Immature natural killer cell (primary cell): ENCODE measurements at regions not wholly inside any gene's neighbourhood (a gene's known extent, or its start where the extent isn't known, plus 50 kb on each side); places are given as distances from the start of the nearest gene placed in this dataset.

ENCODE experiments used
- DNase-seq, 3 donors: peaks; one replicate each; pipeline ENCODE4 v3.0.0; 2022; ENCODE audit warnings: mixed read lengths in 1 of 3
- H3K27ac Mint-ChIP-seq, 6 donors: one replicate each; pipeline ENCODE4 v1.8.0; 2020; ENCODE audit warnings: mixed read lengths in 6 of 6, mild to moderate bottlenecking in 5 of 6, inconsistent platforms in 4 of 6, moderate library complexity in 3 of 6
- H3K27me3 Mint-ChIP-seq, 3 donors: one replicate each; pipeline ENCODE4 v1.8.0; 2020 to 2021; ENCODE audit warnings: low read depth in 3 of 3, mild to moderate bottlenecking in 3 of 3, mixed read lengths in 3 of 3, moderate library complexity in 3 of 3, inconsistent platforms in 1 of 3
- H3K36me3 Mint-ChIP-seq, 3 donors: one replicate each; pipeline ENCODE4 v1.8.0; 2020; ENCODE audit warnings: mixed read lengths in 3 of 3, inconsistent platforms in 2 of 3, mild to moderate bottlenecking in 2 of 3
- H3K4me1 Mint-ChIP-seq, 2 donors: one replicate each; pipeline ENCODE4 v1.8.0; 2020; ENCODE audit warnings: inconsistent platforms in 2 of 2, mild to moderate bottlenecking in 2 of 2, mixed read lengths in 2 of 2, moderate library complexity in 1 of 2
- H3K4me3 Mint-ChIP-seq, 5 donors: one replicate each; pipeline ENCODE4 v1.8.0; 2020; ENCODE audit warnings: mild to moderate bottlenecking in 5 of 5, mixed read lengths in 5 of 5, inconsistent platforms in 3 of 5, moderate library complexity in 3 of 5
- H3K9me3 Mint-ChIP-seq, 6 donors: one replicate each; pipeline ENCODE4 v1.8.0; 2020; ENCODE audit warnings: mild to moderate bottlenecking in 6 of 6, mixed read lengths in 6 of 6, inconsistent platforms in 4 of 6, moderate library complexity in 3 of 6

GRCh38 chr16:13797718-13798117 is 122.2 kb upstream of the ERCC4 start:
- no peak overlapping the region for H3K27ac Mint-ChIP-seq
- H3K4me3 Mint-ChIP-seq: no peak overlapping the region

DNA sequence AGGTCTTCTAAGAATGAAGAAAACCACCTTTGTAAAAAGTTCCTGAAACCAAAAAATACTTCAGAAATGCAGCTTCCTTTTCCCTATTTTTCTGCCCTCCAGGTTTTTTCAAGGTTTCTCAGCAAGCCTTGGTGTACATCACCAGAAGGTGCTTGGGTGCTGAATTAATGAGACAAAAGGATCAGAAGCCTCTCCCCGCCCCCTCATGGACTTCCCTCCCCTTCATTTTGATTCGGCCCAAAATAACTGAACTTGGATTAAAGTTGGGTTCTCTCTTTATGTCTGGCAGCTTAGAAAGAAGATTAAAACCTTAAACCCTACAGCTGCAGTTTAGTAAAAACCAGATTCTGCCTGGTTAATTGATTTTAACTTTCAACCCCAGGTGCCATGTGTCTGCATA is 121.7 kb upstream of the ERCC4 start:
- no peaks in the 10 kb centered on the region for H3K36me3 Mint-ChIP-seq
- H3K27ac Mint-ChIP-seq: no peak overlapping the region
- peaks cover 1 to 4% (median 4%) of the 10 kb centered on the region in 3 donors for H3K27me3 Mint-ChIP-seq
- peaks cover 0 to 1% (median 0%) of the 10 kb centered on the region in 6 donors for H3K9me3 Mint-ChIP-seq
- no peaks in the 10 kb centered on the region for H3K4me1 Mint-ChIP-seq
- no peak overlapping the region for H3K4me3 Mint-ChIP-seq
- DNase-seq: no peak

More at GRCh38 chr16:13797718-13798117, 122.2 kb upstream of the ERCC4 start:
- Mint-ChIP-seq H3K27me3 (peaks cover 1 to 4% (median 4%) of the 10 kb centered on the region in 3 donors), H3K9me3 (peaks cover 0 to 1% (median 0%) of the 10 kb centered on the region in 6 donors), H3K36me3 (no peaks in the 10 kb centered on the region), H3K4me1 (no peaks in the 10 kb centered on the region)
- no peak for DNase-seq

DNA sequence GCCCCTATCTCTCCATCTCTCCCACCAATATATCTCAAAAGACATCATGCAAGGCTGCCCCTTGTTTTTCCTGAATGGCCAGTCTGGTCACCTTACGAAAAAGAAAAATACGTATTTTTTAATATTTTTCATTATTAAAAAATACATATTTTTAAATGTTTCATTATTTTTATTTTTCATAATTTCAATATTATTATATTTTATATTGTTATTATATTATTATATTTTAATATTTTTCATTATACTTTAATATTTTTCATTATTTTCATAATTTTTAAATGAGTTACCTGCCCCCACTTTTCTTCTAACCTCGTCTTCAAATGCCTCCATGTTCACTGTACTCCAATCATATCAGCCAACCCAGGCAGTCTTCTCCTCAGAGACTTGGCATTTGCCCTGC is 116.0 kb upstream of the ERCC4 start:
- no peak for DNase-seq
- H3K9me3 Mint-ChIP-seq: peaks cover 0 to 4% (median 0%) of the 10 kb centered on the region in 6 donors
- peaks cover 0 to 4% (median 0%) of the 10 kb centered on the region in 3 donors for H3K36me3 Mint-ChIP-seq
- H3K27me3 Mint-ChIP-seq: peaks cover 5 to 16% (median 7%) of the 10 kb centered on the region in 3 donors
- no peak overlapping the region for H3K27ac Mint-ChIP-seq
- H3K4me1 Mint-ChIP-seq: no peaks in the 10 kb centered on the region
- no peak overlapping the region for H3K4me3 Mint-ChIP-seq

- peaks cover 5 to 14% (median 7%) of the 10 kb centered on the region in 3 donors for H3K27me3 Mint-ChIP-seq
- H3K27ac Mint-ChIP-seq: no peak overlapping the region
- no peaks in the 10 kb centered on the region for H3K4me1 Mint-ChIP-seq
- no peak overlapping the region for H3K4me3 Mint-ChIP-seq
- no peak for DNase-seq
- H3K9me3 Mint-ChIP-seq: peaks cover 0 to 3% (median 0%) of the 10 kb centered on the region in 6 donors
- H3K36me3 Mint-ChIP-seq: peaks cover 0 to 4% (median 0%) of the 10 kb centered on the region in 3 donors
These were observed 114.0 kb upstream of the ERCC4 start for GRCh38 chr16:13805951-13806350.

GRCh38 chr16:13806671-13807070 is 113.3 kb upstream of the ERCC4 start:
- Mint-ChIP-seq H3K9me3 (peaks cover 0 to 3% (median 0%) of the 10 kb centered on the region in 6 donors), H3K4me3 (no peak overlapping the region), H3K27me3 (peaks cover 5 to 14% (median 5%) of the 10 kb centered on the region in 3 donors), H3K36me3 (peaks cover 0 to 4% (median 0%) of the 10 kb centered on the region in 3 donors), H3K27ac (no peak overlapping the region), H3K4me1 (no peaks in the 10 kb centered on the region)
- DNase-seq: no peak

GRCh38 chr16:13808102-13808501 is 111.9 kb upstream of the ERCC4 start:
- peaks cover 5 to 17% (median 5%) of the 10 kb centered on the region in 3 donors for H3K27me3 Mint-ChIP-seq
- no peak for DNase-seq
- no peak overlapping the region for H3K27ac Mint-ChIP-seq
- no peaks in the 10 kb centered on the region for H3K4me1 Mint-ChIP-seq
- no peak overlapping the region for H3K4me3 Mint-ChIP-seq
- peaks cover 0 to 3% (median 0%) of the 10 kb centered on the region in 6 donors for H3K9me3 Mint-ChIP-seq
- H3K36me3 Mint-ChIP-seq: peaks cover 0 to 4% (median 0%) of the 10 kb centered on the region in 3 donors

GRCh38 chr16:13809765-13810164 is 110.2 kb upstream of the ERCC4 start:
- no peak overlapping the region for H3K4me3 Mint-ChIP-seq
- peaks cover 3 to 13% (median 5%) of the 10 kb centered on the region in 3 donors for H3K27me3 Mint-ChIP-seq
- no peak for DNase-seq
- H3K9me3 Mint-ChIP-seq: peaks cover 0 to 3% (median 0%) of the 10 kb centered on the region in 6 donors
- H3K27ac Mint-ChIP-seq: no peak overlapping the region
- H3K4me1 Mint-ChIP-seq: no peaks in the 10 kb centered on the region
- peaks cover 0 to 4% (median 0%) of the 10 kb centered on the region in 3 donors for H3K36me3 Mint-ChIP-seq

DNA sequence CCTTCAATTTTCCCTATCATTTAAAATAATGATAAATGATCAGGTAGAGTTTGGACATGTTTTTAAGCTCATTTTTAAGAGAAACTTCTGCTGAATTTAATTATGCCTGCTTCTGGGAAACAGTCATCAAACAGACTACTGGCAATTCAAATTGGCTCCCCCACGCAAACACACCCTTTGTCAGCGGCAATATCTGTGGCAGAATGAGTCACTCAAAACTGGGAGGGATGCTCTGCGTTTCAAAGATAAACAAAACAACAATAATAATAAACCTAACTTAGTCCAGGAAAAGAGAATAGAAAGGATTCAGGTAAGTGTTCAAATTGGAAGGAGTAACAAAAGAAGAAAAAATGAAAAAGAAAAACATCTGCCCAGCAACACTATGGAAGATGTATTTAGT is 108.1 kb upstream of the ERCC4 start:
- Mint-ChIP-seq H3K4me3 (no peak overlapping the region), H3K9me3 (peaks cover 0 to 3% (median 0%) of the 10 kb centered on the region in 6 donors), H3K36me3 (peaks cover 0 to 4% (median 0%) of the 10 kb centered on the region in 3 donors), H3K27me3 (peaks cover 2 to 19% (median 7%) of the 10 kb centered on the region in 3 donors), H3K4me1 (no peaks in the 10 kb centered on the region), H3K27ac (no peak overlapping the region)
- DNase-seq: no peak

DNA sequence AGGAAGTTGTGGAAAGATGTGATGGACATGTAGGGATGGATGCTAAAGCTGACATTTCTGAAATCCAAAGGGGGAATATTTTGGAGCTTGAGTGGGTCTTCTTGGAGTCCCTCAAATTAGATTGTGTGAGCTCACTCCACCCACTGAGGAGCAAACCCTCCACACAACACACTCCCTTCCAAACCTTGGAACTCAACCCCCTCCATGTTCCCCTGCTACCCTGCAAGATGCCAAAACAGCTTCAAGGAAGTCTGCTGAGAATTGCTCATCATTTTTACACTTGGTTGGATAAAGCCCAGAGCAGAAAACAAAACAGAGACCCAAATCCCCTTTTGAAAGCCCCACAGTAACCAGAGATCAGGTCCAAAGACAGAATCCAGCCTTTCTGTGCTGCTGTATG is 103.3 kb upstream of the ERCC4 start:
- peaks cover 0 to 12% (median 7%) of the 10 kb centered on the region in 3 donors for H3K27me3 Mint-ChIP-seq
- no peak overlapping the region for H3K4me3 Mint-ChIP-seq
- no peaks in the 10 kb centered on the region for H3K4me1 Mint-ChIP-seq
- no peak overlapping the region for H3K27ac Mint-ChIP-seq
- H3K9me3 Mint-ChIP-seq: peaks cover 0 to 2% (median 0%) of the 10 kb centered on the region in 6 donors
- H3K36me3 Mint-ChIP-seq: no peaks in the 10 kb centered on the region
- DNase-seq: no peak

GRCh38 chr16:13823501-13823900 is 96.5 kb upstream of the ERCC4 start:
- Mint-ChIP-seq H3K4me3 (no peak overlapping the region), H3K9me3 (peaks cover 0 to 3% (median 0%) of the 10 kb centered on the region in 6 donors)

DNA sequence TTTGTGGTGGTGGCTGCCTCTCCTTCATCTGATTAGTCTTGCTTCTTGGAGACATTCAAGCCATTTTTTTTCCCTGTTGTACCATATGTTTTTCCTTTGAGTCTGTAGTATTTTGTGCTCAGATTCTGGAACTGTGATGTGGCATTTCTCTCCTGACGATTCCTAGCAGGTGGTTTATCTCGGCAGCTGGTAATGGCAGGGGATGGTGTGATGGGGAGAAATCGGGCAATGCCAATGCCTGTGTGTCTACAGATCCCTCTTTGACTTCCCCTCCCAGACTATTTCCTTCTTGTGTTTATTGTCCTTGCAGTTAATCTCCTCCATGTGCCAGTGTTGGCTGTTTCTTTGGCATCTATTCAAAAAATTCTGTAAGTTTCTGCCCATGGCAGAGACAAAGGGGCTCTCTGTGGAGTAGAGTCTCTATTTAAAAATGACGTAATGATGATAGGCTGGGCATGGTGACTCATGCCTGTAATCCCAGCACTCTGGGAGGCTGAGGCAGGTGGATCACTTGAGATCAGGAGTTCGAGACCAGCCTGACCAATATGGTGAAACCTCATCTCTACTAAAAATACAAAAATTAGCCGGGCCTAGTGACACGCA is 90.2 kb upstream of the ERCC4 start:
- Mint-ChIP-seq H3K9me3 (peaks cover 0 to 4% (median 0%) of the 10 kb centered on the region in 6 donors), H3K4me3 (no peak overlapping the region), H3K36me3 (no peaks in the 10 kb centered on the region), H3K4me1 (no peaks in the 10 kb centered on the region), H3K27ac (no peak overlapping the region), H3K27me3 (peaks cover 0 to 13% (median 8%) of the 10 kb centered on the region in 3 donors)
- no peak for DNase-seq

More at GRCh38 chr16:13823501-13823900, 96.5 kb upstream of the ERCC4 start:
- H3K27me3 Mint-ChIP-seq: peaks cover 0 to 9% (median 3%) of the 10 kb centered on the region in 3 donors
- H3K36me3 Mint-ChIP-seq: no peaks in the 10 kb centered on the region
- no peak for DNase-seq
- H3K27ac Mint-ChIP-seq: no peak overlapping the region
- no peaks in the 10 kb centered on the region for H3K4me1 Mint-ChIP-seq

DNA sequence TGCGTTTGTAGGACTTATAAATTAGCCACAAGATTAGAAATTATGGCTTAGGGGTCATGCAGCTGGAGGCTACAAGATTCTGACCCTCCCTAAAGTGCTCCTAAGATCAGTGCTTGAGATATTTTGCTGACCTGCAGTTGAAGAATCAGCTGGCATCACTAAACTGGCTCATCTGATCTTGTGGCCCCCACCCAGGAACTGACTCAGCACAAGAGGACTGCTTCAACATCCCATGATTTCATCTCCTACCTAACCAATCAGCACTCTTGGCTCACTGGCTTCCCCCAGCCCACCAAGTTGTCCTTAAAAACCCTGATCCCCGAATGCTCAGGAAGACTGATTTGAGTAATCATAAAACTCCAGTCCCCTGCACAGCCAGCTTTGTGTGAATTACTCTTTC is 86.4 kb upstream of the ERCC4 start:
- no peaks in the 10 kb centered on the region for H3K4me1 Mint-ChIP-seq
- DNase-seq: no peak
- H3K27ac Mint-ChIP-seq: no peak overlapping the region
- H3K27me3 Mint-ChIP-seq: peaks cover 0 to 8% (median 6%) of the 10 kb centered on the region in 3 donors
- no peaks in the 10 kb centered on the region for H3K36me3 Mint-ChIP-seq
- no peak overlapping the region for H3K4me3 Mint-ChIP-seq
- H3K9me3 Mint-ChIP-seq: peaks cover 0 to 4% (median 0%) of the 10 kb centered on the region in 6 donors

DNA sequence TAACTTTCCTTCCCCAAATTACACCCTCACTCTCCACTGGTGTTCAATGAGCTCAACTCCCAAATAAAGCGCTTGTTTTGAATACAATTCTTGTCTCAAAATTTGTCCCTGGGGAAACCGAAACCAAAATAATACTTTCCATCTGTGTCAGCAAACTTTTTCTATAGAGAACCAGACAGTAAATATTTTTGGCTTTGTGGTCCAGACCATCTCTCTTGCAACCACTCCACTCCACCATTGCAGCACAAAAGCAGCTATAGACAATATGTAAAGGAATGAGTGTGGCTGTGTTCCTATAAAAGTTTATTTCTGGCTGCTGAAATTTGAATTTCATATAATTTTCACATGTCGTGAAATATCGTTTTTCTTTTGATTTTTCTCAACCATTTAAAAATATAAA is 84.6 kb upstream of the ERCC4 start:
- Mint-ChIP-seq H3K27me3 (peaks cover 0 to 8% (median 4%) of the 10 kb centered on the region in 3 donors), H3K36me3 (no peaks in the 10 kb centered on the region), H3K4me1 (no peaks in the 10 kb centered on the region), H3K27ac (no peak overlapping the region), H3K4me3 (no peak overlapping the region), H3K9me3 (peaks cover 0 to 4% (median 0%) of the 10 kb centered on the region in 6 donors)
- DNase-seq: no peak

GRCh38 chr16:13835935-13836730 is 83.8 kb upstream of the ERCC4 start:
- DNase-seq: no peak
- Mint-ChIP-seq H3K27ac (no peak overlapping the region), H3K36me3 (no peaks in the 10 kb centered on the region), H3K27me3 (peaks cover 0 to 10% (median 4%) of the 10 kb centered on the region in 3 donors), H3K4me3 (no peak overlapping the region), H3K4me1 (no peaks in the 10 kb centered on the region), H3K9me3 (peaks cover 0 to 4% (median 0%) of the 10 kb centered on the region in 6 donors)
